Mesothelial cell of epicardium (in vitro differentiated cells): ENCODE measurements at regions not wholly inside any gene's neighbourhood (a gene's known extent, or its start where the extent isn't known, plus 50 kb on each side); places are given as distances from the start of the nearest gene placed in this dataset.

Experiments
- DNase-seq, 2 experiments: peaks; one replicate each; pipeline ENCODE4 v3.0.0; 2021; ENCODE audit warnings: low spot score in 2 of 2; ENCODE audit not compliant: unreplicated experiment in 2 of 2
- H3K27ac Mint-ChIP-seq: 2 replicates; pipeline ENCODE4 v1.8.0; 2021; ENCODE audit warnings: mixed read lengths
- H3K27me3 Mint-ChIP-seq: 2 replicates; pipeline ENCODE4 v1.8.0; 2021; ENCODE audit warnings: low read depth, mixed read lengths
- H3K36me3 Mint-ChIP-seq: 2 replicates; pipeline ENCODE4 v1.8.0; 2021; ENCODE audit warnings: mixed read lengths
- H3K4me1 Mint-ChIP-seq: 2 replicates; pipeline ENCODE4 v1.8.0; 2021; ENCODE audit warnings: mixed read lengths
- H3K4me3 Mint-ChIP-seq: 2 replicates; pipeline ENCODE4 v1.8.0; 2021; ENCODE audit warnings: mild to moderate bottlenecking, moderate library complexity, mixed read lengths
- H3K9me3 Mint-ChIP-seq: 2 replicates; pipeline ENCODE4 v1.8.0; 2021; ENCODE audit warnings: mixed read lengths
- CTCF ChIP-seq: fragments of 200-600 bp; sonication (generic); IDR thresholded peaks from one replicate; pipeline ENCODE4 v1.5.0; 2021; ENCODE audit warnings: antibody characterized with exemption; ENCODE audit not compliant: unreplicated experiment

- no peak for TF ChIP-seq CTCF
- Mint-ChIP-seq H3K4me3 (no peak overlapping the region), H3K27ac (no peak overlapping the region), H3K27me3 (peaks cover 3% of the 10 kb centered on the region), H3K9me3 (peaks cover 18% of the 10 kb centered on the region), H3K4me1 (no peaks in the 10 kb centered on the region), H3K36me3 (no peaks in the 10 kb centered on the region)
- DNase-seq: no peak
These were observed 124.8 kb upstream of the EOLA2 start for GRCh38 chrX:150063138-150063518.

- H3K4me1 Mint-ChIP-seq: no peaks in the 10 kb centered on the region
- H3K36me3 Mint-ChIP-seq: no peaks in the 10 kb centered on the region
- peaks cover 3% of the 10 kb centered on the region for H3K27me3 Mint-ChIP-seq
- no peak overlapping the region for H3K27ac Mint-ChIP-seq
- peaks cover 18% of the 10 kb centered on the region for H3K9me3 Mint-ChIP-seq
- TF ChIP-seq CTCF: no peak
- DNase-seq: no peak
- H3K4me3 Mint-ChIP-seq: no peak overlapping the region
These were observed 125.4 kb upstream of the EOLA2 start for GRCh38 chrX:150063674-150064073.

- H3K9me3 Mint-ChIP-seq: peaks cover 39% of the 10 kb centered on the region
- no peak for DNase-seq
- no peak for TF ChIP-seq CTCF
- H3K4me1 Mint-ChIP-seq: no peaks in the 10 kb centered on the region
- no peaks in the 10 kb centered on the region for H3K27me3 Mint-ChIP-seq
- H3K36me3 Mint-ChIP-seq: no peaks in the 10 kb centered on the region
- H3K27ac Mint-ChIP-seq: no peak overlapping the region
- H3K4me3 Mint-ChIP-seq: no peak overlapping the region
These were observed 135.9 kb upstream of the EOLA2 start for GRCh38 chrX:150074175-150074574.

- no peak for TF ChIP-seq CTCF
- Mint-ChIP-seq H3K27ac (no peak overlapping the region), H3K36me3 (no peaks in the 10 kb centered on the region), H3K4me3 (no peak overlapping the region), H3K27me3 (no peaks in the 10 kb centered on the region), H3K9me3 (peaks cover 36% of the 10 kb centered on the region), H3K4me1 (no peaks in the 10 kb centered on the region)
- no peak for DNase-seq
These were observed 142.2 kb upstream of the EOLA2 start for GRCh38 chrX:150080497-150080896.

GRCh38 chrX:150081076-150081475 lies 142.8 kb upstream of the EOLA2 start:
- no peak for TF ChIP-seq CTCF
- peaks cover 34% of the 10 kb centered on the region for H3K9me3 Mint-ChIP-seq
- H3K27me3 Mint-ChIP-seq: no peaks in the 10 kb centered on the region
- no peak overlapping the region for H3K4me3 Mint-ChIP-seq
- no peak overlapping the region for H3K27ac Mint-ChIP-seq
- no peaks in the 10 kb centered on the region for H3K36me3 Mint-ChIP-seq
- no peak for DNase-seq
- H3K4me1 Mint-ChIP-seq: no peaks in the 10 kb centered on the region
